GM23338 (cell line): ENCODE measurements at regions not wholly inside any gene's neighbourhood (a gene's known extent, or its start where the extent isn't known, plus 50 kb on each side); places are given as distances from the start of the nearest gene placed in this dataset.

ENCODE experiments used
- ATAC-seq: fragments of 200-7000 bp; cut with Tn5 transposase; 3 replicates; pipeline ENCODE4 v1.9.1; 2020
- DNase-seq: peaks from one replicate; pipeline ENCODE4 v3.0.0-alpha.2; 2015; ENCODE audit warnings: low spot score
- H2AFZ ChIP-seq: fragments of 200-600 bp; sonication (generic); 2 replicates; pipeline ENCODE4 v1.8.0; 2016; ENCODE audit warnings: antibody characterized with exemption, mild to moderate bottlenecking, moderate library complexity
- H3F3A ChIP-seq: fragments of 200-600 bp; sonication (generic); replicated peaks from 2 replicates; pipeline ENCODE4 v1.8.0; 2017; ENCODE audit warnings: antibody characterized with exemption, mixed run types, low read depth
- H3K27ac ChIP-seq: fragments of 200-600 bp; sonication (generic); 2 replicates; pipeline ENCODE4 v1.6.1; 2016; ENCODE audit warnings: low read depth
- H3K27me3 ChIP-seq: fragments of 200-600 bp; sonication (generic); 2 replicates; pipeline ENCODE4 v1.8.0; 2016; ENCODE audit warnings: mild to moderate bottlenecking, mixed run types, moderate library complexity; ENCODE audit not compliant: insufficient read depth
- H3K36me3 ChIP-seq: fragments of 200-600 bp; sonication (generic); 2 replicates; pipeline ENCODE4 v1.8.0; 2016; ENCODE audit warnings: mild to moderate bottlenecking; ENCODE audit not compliant: insufficient read depth
- H3K4me1 ChIP-seq: fragments of 200-600 bp; sonication (generic); 2 replicates; pipeline ENCODE4 v1.8.0; 2016; ENCODE audit warnings: mild to moderate bottlenecking, moderate library complexity; ENCODE audit not compliant: insufficient read depth
- H3K4me2 ChIP-seq: fragments of 200-600 bp; sonication (generic); 2 replicates; pipeline ENCODE4 v1.7.1; 2017; ENCODE audit warnings: mixed run types
- H3K4me3 ChIP-seq: fragments of 200-600 bp; sonication (generic); 2 replicates; pipeline ENCODE4 v1.6.1; 2016; ENCODE audit warnings: mixed run types
- H3K79me2 ChIP-seq: fragments of 200-600 bp; sonication (generic); replicated peaks from 2 replicates; pipeline ENCODE4 v1.8.0; 2017; ENCODE audit warnings: mild to moderate bottlenecking; ENCODE audit not compliant: insufficient read depth
- H3K9me2 ChIP-seq: fragments of 200-600 bp; sonication (generic); 2 replicates; pipeline ENCODE4 v1.8.0; 2017; ENCODE audit not compliant: insufficient read depth
- H4K20me1 ChIP-seq: fragments of 200-600 bp; sonication (generic); replicated peaks from 2 replicates; pipeline ENCODE4 v1.8.0; 2017; ENCODE audit warnings: mild to moderate bottlenecking; ENCODE audit not compliant: insufficient read depth
- H3K27ac Mint-ChIP-seq: 2 replicates; pipeline ENCODE4 v1.8.0; 2020; ENCODE audit warnings: inconsistent platforms, mild to moderate bottlenecking, moderate library complexity, mixed read lengths
- H3K27me3 Mint-ChIP-seq: 3 replicates; pipeline ENCODE4 v1.8.0; 2022; ENCODE audit warnings: low read depth, mild to moderate bottlenecking, moderate library complexity, mixed read lengths, inconsistent platforms; ENCODE audit not compliant: insufficient read depth, poor library complexity
- H3K36me3 Mint-ChIP-seq: 3 replicates; pipeline ENCODE4 v1.8.0; 2021; ENCODE audit warnings: low read depth, mild to moderate bottlenecking, inconsistent platforms, moderate library complexity, mixed read lengths
- H3K4me1 Mint-ChIP-seq: 3 replicates; pipeline ENCODE4 v1.8.0; 2020; ENCODE audit warnings: mild to moderate bottlenecking, inconsistent platforms, mixed read lengths
- H3K4me3 Mint-ChIP-seq: 3 replicates; pipeline ENCODE4 v1.8.0; 2021; ENCODE audit warnings: moderate library complexity, mild to moderate bottlenecking, inconsistent platforms, mixed read lengths
- H3K9me3 Mint-ChIP-seq: 3 replicates; pipeline ENCODE4 v1.8.0; 2020; ENCODE audit warnings: moderate library complexity, mild to moderate bottlenecking, inconsistent platforms, mixed read lengths
- CREB1 ChIP-seq: fragments of 250-450 bp; sonication (Bioruptor Pico); IDR thresholded peaks from 2 replicates; pipeline ENCODE4 v1.5.0; 2020; ENCODE audit warnings: low read depth, mild to moderate bottlenecking, moderate library complexity
- EZH2 ChIP-seq: fragments of 200-600 bp; sonication (generic); IDR thresholded peaks from one replicate; pipeline ENCODE4 v1.8.0; 2017; ENCODE audit warnings: antibody characterized with exemption, mild to moderate bottlenecking, low read depth; ENCODE audit not compliant: unreplicated experiment
- EZH2phosphoT487 ChIP-seq: fragments of 200-600 bp; sonication (generic); IDR thresholded peaks from one replicate; pipeline ENCODE4 v1.8.1; 2018; ENCODE audit warnings: antibody characterized with exemption; ENCODE audit not compliant: unreplicated experiment
- JUNB ChIP-seq: IDR thresholded peaks from one replicate; pipeline ENCODE4 v1.6.1; 2016; ENCODE audit warnings: antibody characterized with exemption; ENCODE audit not compliant: unreplicated experiment
- NANOG ChIP-seq: IDR thresholded peaks from 2 replicates; pipeline ENCODE4 v1.6.1; 2016; ENCODE audit warnings: antibody characterized with exemption, borderline replicate concordance
- POLR2AphosphoS5 ChIP-seq: IDR thresholded peaks from 2 replicates; pipeline ENCODE4 v1.6.1; 2016; ENCODE audit warnings: antibody characterized with exemption, low read depth
- STAT1 ChIP-seq: IDR thresholded peaks from one replicate; pipeline ENCODE4 v1.6.1; 2016; ENCODE audit warnings: antibody characterized with exemption; ENCODE audit not compliant: unreplicated experiment
- ZNF114 ChIP-seq: fragments of 250-450 bp; sonication (Bioruptor Pico); IDR thresholded peaks from 2 replicates; pipeline ENCODE4 v1.5.0; 2020; ENCODE audit warnings: mild to moderate bottlenecking, moderate library complexity
- ZNF331 ChIP-seq: fragments of 250-450 bp; sonication (Bioruptor Pico); IDR thresholded peaks from 2 replicates; pipeline ENCODE4 v1.5.0; 2020; ENCODE audit warnings: low read depth, mild to moderate bottlenecking, moderate library complexity
- TF ChIP-seq, protein P1 (sequence below), 2 experiments: fragments of 200-600 bp in 1 of 2; sonication (generic) in 1 of 2; conservative IDR thresholded peaks; 2 replicates each; pipeline versions ENCODE4 v1.5.1 to v1.6.1; 2016 to 2017; ENCODE audit warnings: antibody characterized with exemption in 2 of 2, low read depth in 2 of 2, mild to moderate bottlenecking in 2 of 2, moderate library complexity in 1 of 2
- TF ChIP-seq, protein P2 (sequence below): fragments of 250-450 bp; sonication (Bioruptor Pico); IDR thresholded peaks from 2 replicates; pipeline ENCODE4 v1.5.0; 2020; ENCODE audit warnings: mild to moderate bottlenecking, moderate library complexity
- TF ChIP-seq, protein P3 (sequence below): IDR thresholded peaks from one replicate; pipeline ENCODE4 v1.6.1; 2018; ENCODE audit warnings: antibody characterized with exemption; ENCODE audit not compliant: unreplicated experiment

DNA sequence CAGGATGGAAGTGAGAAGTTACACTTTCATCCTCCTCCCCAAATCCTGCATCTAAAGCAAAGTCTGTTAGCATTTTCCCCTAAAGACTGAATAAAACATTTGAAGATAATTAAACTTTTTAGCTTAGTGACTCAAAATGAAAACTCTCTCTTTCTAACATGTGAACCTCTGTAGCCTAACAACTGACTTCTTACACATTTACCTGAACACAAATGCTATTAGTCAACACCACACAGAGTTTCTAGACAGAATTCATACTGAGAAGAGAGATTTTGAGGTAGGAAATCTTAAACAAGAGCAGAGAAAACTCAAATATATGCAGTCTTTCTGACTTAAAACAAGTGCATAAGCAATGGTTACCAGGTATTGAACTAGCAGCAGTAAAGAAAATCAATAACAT is 149.9 kb upstream of the SMLR1 start (continued):
- TF ChIP-seq, protein P1, sequence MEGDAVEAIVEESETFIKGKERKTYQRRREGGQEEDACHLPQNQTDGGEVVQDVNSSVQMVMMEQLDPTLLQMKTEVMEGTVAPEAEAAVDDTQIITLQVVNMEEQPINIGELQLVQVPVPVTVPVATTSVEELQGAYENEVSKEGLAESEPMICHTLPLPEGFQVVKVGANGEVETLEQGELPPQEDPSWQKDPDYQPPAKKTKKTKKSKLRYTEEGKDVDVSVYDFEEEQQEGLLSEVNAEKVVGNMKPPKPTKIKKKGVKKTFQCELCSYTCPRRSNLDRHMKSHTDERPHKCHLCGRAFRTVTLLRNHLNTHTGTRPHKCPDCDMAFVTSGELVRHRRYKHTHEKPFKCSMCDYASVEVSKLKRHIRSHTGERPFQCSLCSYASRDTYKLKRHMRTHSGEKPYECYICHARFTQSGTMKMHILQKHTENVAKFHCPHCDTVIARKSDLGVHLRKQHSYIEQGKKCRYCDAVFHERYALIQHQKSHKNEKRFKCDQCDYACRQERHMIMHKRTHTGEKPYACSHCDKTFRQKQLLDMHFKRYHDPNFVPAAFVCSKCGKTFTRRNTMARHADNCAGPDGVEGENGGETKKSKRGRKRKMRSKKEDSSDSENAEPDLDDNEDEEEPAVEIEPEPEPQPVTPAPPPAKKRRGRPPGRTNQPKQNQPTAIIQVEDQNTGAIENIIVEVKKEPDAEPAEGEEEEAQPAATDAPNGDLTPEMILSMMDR (conservative IDR thresholded peaks at IDR 0.05; ENCODE audit: low read depth in 2 of 2) = no peak
- no peak for TF ChIP-seq POLR2AphosphoS5
- TF ChIP-seq ZNF331 = no peak
- no peak for TF ChIP-seq NANOG

DNA sequence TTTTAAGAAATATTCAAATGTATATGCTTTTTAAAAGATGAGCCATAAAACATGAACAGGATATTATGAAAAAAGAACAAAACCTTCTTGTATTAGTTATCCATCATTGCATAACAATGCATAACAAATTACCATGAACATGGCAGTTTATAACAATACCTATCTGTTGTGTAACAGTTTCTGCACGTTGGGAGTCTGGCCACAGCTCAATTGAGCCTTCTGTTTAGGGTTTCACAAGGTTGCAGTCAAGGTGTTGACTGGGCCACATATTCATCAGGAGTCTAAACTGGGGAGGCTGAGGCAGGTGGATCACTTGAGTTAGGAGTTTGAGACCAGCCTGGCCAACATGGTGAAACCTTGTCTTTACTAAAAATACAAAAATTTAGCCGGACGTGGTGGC is 149.4 kb upstream of the SMLR1 start:
- H3K79me2 ChIP-seq = no peaks in the 10 kb centered on the region
- H3K9me3 Mint-ChIP-seq = no peaks in the 10 kb centered on the region
- H4K20me1 ChIP-seq = no peaks in the 10 kb centered on the region
- no peaks in the 10 kb centered on the region for H3K36me3 ChIP-seq
- no peak overlapping the region for H2AFZ ChIP-seq
- H3K4me3 ChIP-seq = no peak overlapping the region
- no peaks in the 10 kb centered on the region for H3K36me3 Mint-ChIP-seq
- DNase-seq = no peak
- H3F3A ChIP-seq = no peaks in the 10 kb centered on the region
- peaks cover 9% of the 10 kb centered on the region; the same call in 2 of the 3 replicates for H3K4me1 Mint-ChIP-seq
- H3K4me1 ChIP-seq = no peaks in the 10 kb centered on the region; the same call in 1 of the 2 replicates
- H3K27me3 Mint-ChIP-seq = no peaks in the 10 kb centered on the region
- H3K9me2 ChIP-seq = no peaks in the 10 kb centered on the region
- no peak overlapping the region for H3K4me3 Mint-ChIP-seq
- ATAC-seq = no peak
- no peaks in the 10 kb centered on the region for H3K27me3 ChIP-seq
- H3K4me2 ChIP-seq = no peak overlapping the region
- H3K27ac ChIP-seq = no peak overlapping the region
- H3K27ac Mint-ChIP-seq = no peak overlapping the region
- TF ChIP-seq EZH2 = no peak
- TF ChIP-seq, protein P2, sequence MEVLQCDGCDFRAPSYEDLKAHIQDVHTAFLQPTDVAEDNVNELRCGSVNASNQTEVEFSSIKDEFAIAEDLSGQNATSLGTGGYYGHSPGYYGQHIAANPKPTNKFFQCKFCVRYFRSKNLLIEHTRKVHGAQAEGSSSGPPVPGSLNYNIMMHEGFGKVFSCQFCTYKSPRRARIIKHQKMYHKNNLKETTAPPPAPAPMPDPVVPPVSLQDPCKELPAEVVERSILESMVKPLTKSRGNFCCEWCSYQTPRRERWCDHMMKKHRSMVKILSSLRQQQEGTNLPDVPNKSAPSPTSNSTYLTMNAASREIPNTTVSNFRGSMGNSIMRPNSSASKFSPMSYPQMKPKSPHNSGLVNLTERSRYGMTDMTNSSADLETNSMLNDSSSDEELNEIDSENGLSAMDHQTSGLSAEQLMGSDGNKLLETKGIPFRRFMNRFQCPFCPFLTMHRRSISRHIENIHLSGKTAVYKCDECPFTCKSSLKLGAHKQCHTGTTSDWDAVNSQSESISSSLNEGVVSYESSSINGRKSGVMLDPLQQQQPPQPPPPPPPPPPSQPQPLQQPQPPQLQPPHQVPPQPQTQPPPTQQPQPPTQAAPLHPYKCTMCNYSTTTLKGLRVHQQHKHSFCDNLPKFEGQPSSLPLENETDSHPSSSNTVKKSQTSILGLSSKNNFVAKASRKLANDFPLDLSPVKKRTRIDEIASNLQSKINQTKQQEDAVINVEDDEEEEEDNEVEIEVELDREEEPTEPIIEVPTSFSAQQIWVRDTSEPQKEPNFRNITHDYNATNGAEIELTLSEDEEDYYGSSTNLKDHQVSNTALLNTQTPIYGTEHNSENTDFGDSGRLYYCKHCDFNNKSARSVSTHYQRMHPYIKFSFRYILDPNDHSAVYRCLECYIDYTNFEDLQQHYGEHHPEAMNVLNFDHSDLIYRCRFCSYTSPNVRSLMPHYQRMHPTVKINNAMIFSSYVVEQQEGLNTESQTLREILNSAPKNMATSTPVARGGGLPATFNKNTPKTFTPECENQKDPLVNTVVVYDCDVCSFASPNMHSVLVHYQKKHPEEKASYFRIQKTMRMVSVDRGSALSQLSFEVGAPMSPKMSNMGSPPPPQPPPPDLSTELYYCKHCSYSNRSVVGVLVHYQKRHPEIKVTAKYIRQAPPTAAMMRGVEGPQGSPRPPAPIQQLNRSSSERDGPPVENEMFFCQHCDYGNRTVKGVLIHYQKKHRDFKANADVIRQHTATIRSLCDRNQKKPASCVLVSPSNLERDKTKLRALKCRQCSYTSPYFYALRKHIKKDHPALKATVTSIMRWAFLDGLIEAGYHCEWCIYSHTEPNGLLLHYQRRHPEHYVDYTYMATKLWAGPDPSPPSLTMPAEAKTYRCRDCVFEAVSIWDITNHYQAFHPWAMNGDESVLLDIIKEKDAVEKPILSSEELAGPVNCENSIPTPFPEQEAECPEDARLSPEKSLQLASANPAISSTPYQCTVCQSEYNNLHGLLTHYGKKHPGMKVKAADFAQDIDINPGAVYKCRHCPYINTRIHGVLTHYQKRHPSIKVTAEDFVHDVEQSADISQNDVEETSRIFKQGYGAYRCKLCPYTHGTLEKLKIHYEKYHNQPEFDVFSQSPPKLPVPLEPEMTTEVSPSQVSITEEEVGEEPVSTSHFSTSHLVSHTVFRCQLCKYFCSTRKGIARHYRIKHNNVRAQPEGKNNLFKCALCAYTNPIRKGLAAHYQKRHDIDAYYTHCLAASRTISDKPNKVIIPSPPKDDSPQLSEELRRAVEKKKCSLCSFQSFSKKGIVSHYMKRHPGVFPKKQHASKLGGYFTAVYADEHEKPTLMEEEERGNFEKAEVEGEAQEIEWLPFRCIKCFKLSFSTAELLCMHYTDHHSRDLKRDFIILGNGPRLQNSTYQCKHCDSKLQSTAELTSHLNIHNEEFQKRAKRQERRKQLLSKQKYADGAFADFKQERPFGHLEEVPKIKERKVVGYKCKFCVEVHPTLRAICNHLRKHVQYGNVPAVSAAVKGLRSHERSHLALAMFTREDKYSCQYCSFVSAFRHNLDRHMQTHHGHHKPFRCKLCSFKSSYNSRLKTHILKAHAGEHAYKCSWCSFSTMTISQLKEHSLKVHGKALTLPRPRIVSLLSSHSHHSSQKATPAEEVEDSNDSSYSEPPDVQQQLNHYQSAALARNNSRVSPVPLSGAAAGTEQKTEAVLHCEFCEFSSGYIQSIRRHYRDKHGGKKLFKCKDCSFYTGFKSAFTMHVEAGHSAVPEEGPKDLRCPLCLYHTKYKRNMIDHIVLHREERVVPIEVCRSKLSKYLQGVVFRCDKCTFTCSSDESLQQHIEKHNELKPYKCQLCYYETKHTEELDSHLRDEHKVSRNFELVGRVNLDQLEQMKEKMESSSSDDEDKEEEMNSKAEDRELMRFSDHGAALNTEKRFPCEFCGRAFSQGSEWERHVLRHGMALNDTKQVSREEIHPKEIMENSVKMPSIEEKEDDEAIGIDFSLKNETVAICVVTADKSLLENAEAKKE (CRISPR knock-in tag) = no peak
- no peak for TF ChIP-seq EZH2phosphoT487
- TF ChIP-seq, protein P1 (conservative IDR thresholded peaks at IDR 0.05; ENCODE audit: low read depth in 2 of 2) = no peak
- no peak for TF ChIP-seq CREB1 (CRISPR knock-in tag)
- no peak for TF ChIP-seq STAT1
- TF ChIP-seq, protein P3, sequence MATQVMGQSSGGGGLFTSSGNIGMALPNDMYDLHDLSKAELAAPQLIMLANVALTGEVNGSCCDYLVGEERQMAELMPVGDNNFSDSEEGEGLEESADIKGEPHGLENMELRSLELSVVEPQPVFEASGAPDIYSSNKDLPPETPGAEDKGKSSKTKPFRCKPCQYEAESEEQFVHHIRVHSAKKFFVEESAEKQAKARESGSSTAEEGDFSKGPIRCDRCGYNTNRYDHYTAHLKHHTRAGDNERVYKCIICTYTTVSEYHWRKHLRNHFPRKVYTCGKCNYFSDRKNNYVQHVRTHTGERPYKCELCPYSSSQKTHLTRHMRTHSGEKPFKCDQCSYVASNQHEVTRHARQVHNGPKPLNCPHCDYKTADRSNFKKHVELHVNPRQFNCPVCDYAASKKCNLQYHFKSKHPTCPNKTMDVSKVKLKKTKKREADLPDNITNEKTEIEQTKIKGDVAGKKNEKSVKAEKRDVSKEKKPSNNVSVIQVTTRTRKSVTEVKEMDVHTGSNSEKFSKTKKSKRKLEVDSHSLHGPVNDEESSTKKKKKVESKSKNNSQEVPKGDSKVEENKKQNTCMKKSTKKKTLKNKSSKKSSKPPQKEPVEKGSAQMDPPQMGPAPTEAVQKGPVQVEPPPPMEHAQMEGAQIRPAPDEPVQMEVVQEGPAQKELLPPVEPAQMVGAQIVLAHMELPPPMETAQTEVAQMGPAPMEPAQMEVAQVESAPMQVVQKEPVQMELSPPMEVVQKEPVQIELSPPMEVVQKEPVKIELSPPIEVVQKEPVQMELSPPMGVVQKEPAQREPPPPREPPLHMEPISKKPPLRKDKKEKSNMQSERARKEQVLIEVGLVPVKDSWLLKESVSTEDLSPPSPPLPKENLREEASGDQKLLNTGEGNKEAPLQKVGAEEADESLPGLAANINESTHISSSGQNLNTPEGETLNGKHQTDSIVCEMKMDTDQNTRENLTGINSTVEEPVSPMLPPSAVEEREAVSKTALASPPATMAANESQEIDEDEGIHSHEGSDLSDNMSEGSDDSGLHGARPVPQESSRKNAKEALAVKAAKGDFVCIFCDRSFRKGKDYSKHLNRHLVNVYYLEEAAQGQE = no peak
- TF ChIP-seq ZNF114 (CRISPR knock-in tag) = no peak
- TF ChIP-seq NANOG = no peak
- no peak for TF ChIP-seq POLR2AphosphoS5
- TF ChIP-seq JUNB = no peak
- TF ChIP-seq ZNF331 = no peak
